IMR-90 (cell line): ENCODE measurements at regions not wholly inside any gene's neighbourhood (a gene's known extent, or its start where the extent isn't known, plus 50 kb on each side); places are given as distances from the start of the nearest gene placed in this dataset.

Experiments used
- ATAC-seq: fragments of 200-7000 bp; cut with Tn5 transposase; 2 replicates; pipeline ENCODE4 v1.9.1; 2020; ENCODE audit warnings: low read depth, mild to moderate bottlenecking, moderate library complexity
- BruUV-seq: library from RNA; stranded (reverse); fragments of 400-500 nt; replicated peaks from 2 replicates; lab custom pipeline; 2021; lab: Mats Ljungman, UMichigan
- CTCF ChIA-PET: fragments of 300-600 bp; formaldehyde crosslinking; extraction: SDS; loops from one replicate; lab custom pipeline; 2021; ENCODE audit warnings: antibody characterized with exemption; lab: Yijun Ruan, JAX
- POLR2A ChIA-PET: fragments of 300-600 bp; sonication (Branson Sonifier 250); formaldehyde crosslinking; loops from one replicate; lab custom pipeline; 2022; ENCODE audit warnings: antibody characterized with exemption; ENCODE audit not compliant: unreplicated experiment; lab: Charles Lee
- DNase-seq: peaks from one replicate; pipeline ENCODE4 v3.0.0; 2013
- H2AFZ ChIP-seq: replicated peaks from 2 replicates; pipeline ENCODE3; 2013; ENCODE audit warnings: low read length, mild to moderate bottlenecking; ENCODE audit not compliant: poor library complexity
- H2AK5ac ChIP-seq: 2 replicates; pipeline ENCODE4 v1.6.1; 2013; ENCODE audit warnings: low read depth, low read length, inconsistent platforms
- H2AK9ac ChIP-seq: replicated peaks from 2 replicates; pipeline ENCODE3; 2013; ENCODE audit warnings: mild to moderate bottlenecking, low read depth, low read length, moderate library complexity; ENCODE audit not compliant: poor library complexity
- H2BK120ac ChIP-seq: 2 replicates; pipeline ENCODE4 v1.6.1; 2013; ENCODE audit warnings: low read depth, low read length, inconsistent platforms
- H2BK15ac ChIP-seq: 3 replicates; pipeline ENCODE4 v1.6.1; 2013; ENCODE audit warnings: low read depth, low read length, inconsistent platforms
- H2BK20ac ChIP-seq: 2 replicates; pipeline ENCODE4 v1.6.1; 2013; ENCODE audit warnings: low read depth, mild to moderate bottlenecking, inconsistent platforms, low read length, moderate library complexity
- H2BK5ac ChIP-seq: 2 replicates; pipeline ENCODE4 v1.6.1; 2013; ENCODE audit warnings: mild to moderate bottlenecking, low read depth, low read length, inconsistent platforms; ENCODE audit not compliant: poor library complexity, severe bottlenecking
- H3K14ac ChIP-seq: replicated peaks from 2 replicates; pipeline ENCODE4 v1.6.1; 2013; ENCODE audit warnings: low read depth, low read length, inconsistent platforms
- H3K18ac ChIP-seq: 2 replicates; pipeline ENCODE4 v1.6.1; 2013; ENCODE audit warnings: low read depth, low read length, control low read depth
- H3K23ac ChIP-seq: 2 replicates; pipeline ENCODE4 v1.6.1; 2013; ENCODE audit warnings: low read depth, low read length, inconsistent platforms
- H3K27ac ChIP-seq: 2 replicates; pipeline ENCODE4 v1.5.1; 2013; ENCODE audit warnings: mild to moderate bottlenecking, control low read depth, low read length; ENCODE audit not compliant: insufficient read depth
- H3K27me3 ChIP-seq: 2 replicates; pipeline ENCODE4 v1.6.1; 2013; ENCODE audit warnings: low read length; ENCODE audit not compliant: control insufficient read depth, insufficient read depth
- H3K36me3 ChIP-seq: 2 replicates; pipeline ENCODE4 v1.6.1; 2013; ENCODE audit warnings: low read length, mixed read lengths; ENCODE audit not compliant: control insufficient read depth, insufficient read depth
- H3K4ac ChIP-seq: 2 replicates; pipeline ENCODE4 v1.6.1; 2013; ENCODE audit warnings: low read depth, low read length, inconsistent platforms
- H3K4me1 ChIP-seq: 2 replicates; pipeline ENCODE4 v1.6.1; 2013; ENCODE audit warnings: low read length, mixed read lengths; ENCODE audit not compliant: control insufficient read depth, insufficient read depth
- H3K4me2 ChIP-seq: 2 replicates; pipeline ENCODE4 v1.6.1; 2013; ENCODE audit warnings: low read depth, mild to moderate bottlenecking, control low read depth, low read length, moderate library complexity
- H3K4me3 ChIP-seq: 2 replicates; pipeline ENCODE4 v1.5.1; 2013; ENCODE audit warnings: low read depth, mild to moderate bottlenecking, control low read depth, low read length, moderate library complexity; ENCODE audit not compliant: insufficient read depth
- H3K56ac ChIP-seq: 2 replicates; pipeline ENCODE4 v1.6.1; 2013; ENCODE audit warnings: low read length, inconsistent platforms; ENCODE audit not compliant: insufficient read depth; ENCODE audit errors: extremely low read depth
- H3K79me1 ChIP-seq, 2 experiments: 2 replicates each; pipeline ENCODE4 v1.6.1; 2013; ENCODE audit warnings: low read length in 2 of 2, inconsistent platforms in 1 of 2, low read depth in 1 of 2
- H3K9ac ChIP-seq: 2 replicates; pipeline ENCODE4 v1.6.1; 2013; ENCODE audit warnings: low read depth, low read length, control low read depth
- H3K9me1 ChIP-seq: 2 replicates; pipeline ENCODE4 v1.6.1; 2013; ENCODE audit warnings: low read length, inconsistent platforms; ENCODE audit not compliant: insufficient read depth
- H3K9me3 ChIP-seq: 2 replicates; pipeline ENCODE4 v1.6.1; 2013; ENCODE audit warnings: low read length; ENCODE audit not compliant: control insufficient read depth, insufficient read depth
- H4K20me1 ChIP-seq: 2 replicates; pipeline ENCODE4 v1.6.1; 2013; ENCODE audit warnings: low read length, inconsistent platforms; ENCODE audit not compliant: insufficient read depth
- H4K5ac ChIP-seq: 2 replicates; pipeline ENCODE4 v1.6.1; 2013; ENCODE audit warnings: mild to moderate bottlenecking, low read depth, low read length, control low read depth
- H4K8ac ChIP-seq, 2 experiments: 2 replicates each; pipeline ENCODE4 v1.6.1; 2013; ENCODE audit warnings: low read depth in 2 of 2, low read length in 2 of 2, control low read depth in 1 of 2, inconsistent platforms in 1 of 2
- H4K91ac ChIP-seq: 2 replicates; pipeline ENCODE4 v1.6.1; 2013; ENCODE audit warnings: low read depth, low read length, inconsistent platforms; ENCODE audit not compliant: insufficient read depth
- ELK1 ChIP-seq: fragments of 150-350 bp; IDR thresholded peaks from 2 replicates; pipeline ENCODE4 v1.6.1; 2016; ENCODE audit warnings: low read depth, mild to moderate bottlenecking, low read length, moderate library complexity, borderline replicate concordance
- FOS ChIP-seq: fragments of 150-350 bp; IDR thresholded peaks from 2 replicates; pipeline ENCODE4 v1.6.1; 2016; ENCODE audit warnings: low read depth, low read length
- MAZ ChIP-seq: IDR thresholded peaks from 2 replicates; pipeline ENCODE4 v1.6.1; 2012; ENCODE audit warnings: low read depth, mild to moderate bottlenecking, low read length, improper control_type of control experiment, moderate library complexity, borderline replicate concordance
- WGBS, 2 experiments: methylation state at CpG; one replicate each; pipeline versions ENCODE4 v1.1.5 to v1.1.7; 2013; ENCODE audit warnings: missing lambda C conversion rate in 2 of 2; ENCODE audit not compliant: insufficient read length in 1 of 2; ENCODE audit errors: extremely low coverage in 2 of 2; 5-methylcytosine and 5-hydroxymethylcytosine counted together
- dilution Hi-C: fragments of 300-500 bp; cut with HindIII; formaldehyde crosslinking; loops from one replicate; pipeline ENCODE4 v1.14.3; 2018; ENCODE audit warnings: low sequenced_read_pairs; ENCODE audit not compliant: unreplicated experiment
- in situ Hi-C: fragments of 300-500 bp; cut with MboI; formaldehyde crosslinking; loops from 3 replicates; pipeline ENCODE4 v1.14.3; 2019; ENCODE audit warnings: low sequenced_read_pairs, inconsistent platforms, mixed read lengths
- intact Hi-C: fragments of 100-400 bp; cut with micrococcal nuclease; formaldehyde crosslinking; loops from 2 replicates; pipeline ENCODE4 v1.10.0; 2022

- CTCF ChIA-PET: no interaction called here
- intact Hi-C loops (no loop called here), in situ Hi-C loops (no loop called here), dilution Hi-C loops (no loop called here)
- BruUV-seq: no TSS peak
- Histone ChIP-seq H3K4me1 (no peaks in the 10 kb centered on the region; the same call in 1 of the 2 replicates), H3K4me2 (no peak overlapping the region), H2AK9ac (no peak overlapping the region), H2BK120ac (no peak overlapping the region), H2AFZ (no peak overlapping the region), H4K91ac (no peak overlapping the region), H3K4ac (no peak overlapping the region), H4K8ac (no peak overlapping the region), H3K27me3 (no peaks in the 10 kb centered on the region), H3K18ac (no peak overlapping the region), H2AK5ac (no peak overlapping the region), H3K9me1 (no peaks in the 10 kb centered on the region), H4K5ac (no peak overlapping the region), H3K14ac (no peak overlapping the region), H3K79me1 (no peaks in the 10 kb centered on the region), H3K27ac (no peak overlapping the region), H2BK5ac (no peak overlapping the region), H2BK15ac (no peak overlapping the region), H3K9me3 (no peaks in the 10 kb centered on the region), H3K4me3 (no peak overlapping the region), H3K36me3 (no peaks in the 10 kb centered on the region), H4K20me1 (no peaks in the 10 kb centered on the region), H3K56ac (no peak overlapping the region), H3K9ac (no peak overlapping the region), H2BK20ac (no peak overlapping the region), H3K23ac (no peak overlapping the region)
- DNase-seq (peak; percentile 42), ATAC-seq (no peak)
- POLR2A ChIA-PET: no interaction called here
- TF ChIP-seq FOS (no peak), MAZ (no peak), ELK1 (no peak)
- no CpG with 5 or more reads among the region's 1 CpG for WGBS, 2 experiments
Measured at GRCh38 chr7:92968502-92968901, 132.1 kb upstream of the CDK6 start.
